ENCODE measurements at regions not wholly inside any gene's neighbourhood (a gene's known extent, or its start where the extent isn't known, plus 50 kb on each side); places are given as distances from the start of the nearest gene placed in this dataset.
"Not testable (repeated sequence)": the region's sequence is repeated elsewhere in the genome, so short reads cannot be mapped to it uniquely, and the experiment has no call there.

- TF ChIP-seq, protein P1, sequence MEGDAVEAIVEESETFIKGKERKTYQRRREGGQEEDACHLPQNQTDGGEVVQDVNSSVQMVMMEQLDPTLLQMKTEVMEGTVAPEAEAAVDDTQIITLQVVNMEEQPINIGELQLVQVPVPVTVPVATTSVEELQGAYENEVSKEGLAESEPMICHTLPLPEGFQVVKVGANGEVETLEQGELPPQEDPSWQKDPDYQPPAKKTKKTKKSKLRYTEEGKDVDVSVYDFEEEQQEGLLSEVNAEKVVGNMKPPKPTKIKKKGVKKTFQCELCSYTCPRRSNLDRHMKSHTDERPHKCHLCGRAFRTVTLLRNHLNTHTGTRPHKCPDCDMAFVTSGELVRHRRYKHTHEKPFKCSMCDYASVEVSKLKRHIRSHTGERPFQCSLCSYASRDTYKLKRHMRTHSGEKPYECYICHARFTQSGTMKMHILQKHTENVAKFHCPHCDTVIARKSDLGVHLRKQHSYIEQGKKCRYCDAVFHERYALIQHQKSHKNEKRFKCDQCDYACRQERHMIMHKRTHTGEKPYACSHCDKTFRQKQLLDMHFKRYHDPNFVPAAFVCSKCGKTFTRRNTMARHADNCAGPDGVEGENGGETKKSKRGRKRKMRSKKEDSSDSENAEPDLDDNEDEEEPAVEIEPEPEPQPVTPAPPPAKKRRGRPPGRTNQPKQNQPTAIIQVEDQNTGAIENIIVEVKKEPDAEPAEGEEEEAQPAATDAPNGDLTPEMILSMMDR (conservative IDR thresholded peaks at IDR 0.05), result not testable (repeated sequence)
- not testable (repeated sequence) for TF ChIP-seq EZH2 (IDR thresholded peaks at IDR 0.05; ENCODE audit: low read depth)
Observed at GRCh38 chr9:42421630-42422029, 238.2 kb downstream of the SPATA31A6 start.

All from PC-9 (cell line).